Psoas muscle (tissue), 7 donors: ENCODE measurements at regions not wholly inside any gene's neighbourhood (a gene's known extent, or its start where the extent isn't known, plus 50 kb on each side); places are given as distances from the start of the nearest gene placed in this dataset.

Source experiments
- ATAC-seq, 4 donors: fragments of 200-7000 bp; cut with Tn5 transposase; one replicate each; pipeline ENCODE4 v1.9.1; 2020; ENCODE audit warnings: moderate library complexity in 3 of 4, mild to moderate bottlenecking in 2 of 4
- DNase-seq, 2 donors: peaks; one replicate each; pipeline ENCODE4 v3.0.0-alpha.2; 2020
- H3K27ac ChIP-seq: fragments of 200-600 bp; one replicate; pipeline ENCODE4 v1.8.0; 2022
- H3K27me3 ChIP-seq, 3 donors: fragments of 200-600 bp in 1 of 3; one replicate each; pipeline versions ENCODE4 v1.6.1 to v1.8.0; 2013 to 2022; ENCODE audit warnings: low read length in 2 of 3, mild to moderate bottlenecking in 2 of 3, moderate library complexity in 1 of 3; ENCODE audit not compliant: insufficient read depth in 3 of 3
- H3K36me3 ChIP-seq, 2 donors: fragments of 200-600 bp in 1 of 2; one replicate each; pipeline versions ENCODE4 v1.6.1 to v1.8.0; 2013 to 2022; ENCODE audit warnings: low read depth in 1 of 2, mild to moderate bottlenecking in 1 of 2, moderate library complexity in 1 of 2; ENCODE audit not compliant: insufficient read depth in 1 of 2
- H3K4me1 ChIP-seq: fragments of 200-600 bp; one replicate; pipeline ENCODE4 v1.8.0; 2022
- H3K4me3 ChIP-seq: fragments of 200-600 bp; one replicate; pipeline ENCODE4 v1.8.0; 2022; ENCODE audit warnings: mild to moderate bottlenecking
- H3K9me3 ChIP-seq: fragments of 200-600 bp; one replicate; pipeline ENCODE4 v1.8.0; 2022
- WGBS, 3 donors: extraction: QIAGEN DNeasy Blood & Tissue Kit; methylation state at CpG; one replicate each; pipeline versions ENCODE4 v1.1.6 to v1.1.7; 2013; 5-methylcytosine and 5-hydroxymethylcytosine counted together
- intact Hi-C, 2 donors: fragments of 100-400 bp; cut with DNase I; formaldehyde crosslinking; loops; one replicate each; pipeline versions ENCODE4 v1.11.0 to v1.14.2; 2022
- TF ChIP-seq, protein P1 (sequence below): fragments of 200-600 bp; IDR thresholded peaks from one replicate; pipeline ENCODE4 v1.8.0; 2022; ENCODE audit warnings: antibody characterized with exemption
- donor health status: healthy with polysubstance abuse.
- donor health status: DM: no; HTN: no; CAD: no; lungs with moderate emphysema.
- donor health status: Bipolar disorder and iron deficiency.
- donor health status: healthy.
- donor health status: DM: yes; HTN: yes; CAD: no.
- donor health status: DM: no; HTN: no; CAD: no.
- donor health status: DM: yes; HTN: yes; CAD: no.

DNA sequence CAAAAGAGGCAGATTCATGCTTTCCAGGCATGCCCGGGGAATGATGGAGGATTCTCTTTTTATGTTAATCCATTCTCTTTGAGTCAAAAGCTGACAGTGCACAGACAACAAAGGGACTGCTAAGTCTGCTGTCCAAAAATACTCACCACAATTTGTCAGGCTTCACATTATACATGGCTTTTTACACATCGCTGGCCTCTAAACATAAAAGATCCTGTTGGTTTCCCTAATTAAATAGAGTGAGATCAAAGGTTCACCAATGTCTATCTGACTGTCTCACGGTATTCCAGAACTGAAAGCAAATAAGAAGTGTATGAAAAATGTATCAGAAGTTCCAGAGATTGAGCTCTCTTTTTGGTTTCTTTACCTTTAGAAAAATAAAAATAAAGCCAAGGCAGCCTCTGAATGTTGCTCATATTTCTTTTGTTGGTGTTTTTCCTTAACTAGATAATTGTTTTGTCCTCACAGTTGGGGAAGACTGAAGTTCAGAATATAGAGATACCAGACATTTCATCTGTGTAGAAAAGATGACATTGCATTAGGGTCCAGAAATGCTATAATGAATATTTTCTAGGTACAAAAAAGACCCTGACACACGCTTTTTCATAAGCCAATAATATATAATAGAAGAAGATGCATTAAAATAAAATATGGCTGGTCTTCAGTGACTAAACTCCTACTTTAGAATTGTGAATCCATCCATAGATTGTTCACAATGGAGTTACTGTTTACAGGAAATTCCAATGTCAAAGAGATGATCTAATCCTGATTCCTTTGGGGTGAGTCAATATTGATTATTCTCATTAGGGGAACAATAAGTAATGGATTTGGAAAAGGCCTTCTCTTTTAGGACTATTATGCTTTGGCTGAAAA lies 688.2 kb upstream of the CDH6 start:
- intact Hi-C loops: no loop called here
- ATAC-seq (no peak), DNase-seq (no peak)
- no peak overlapping the region for H3K27ac ChIP-seq
- no peaks in the 10 kb centered on the region for H3K27me3 ChIP-seq
- H3K4me3 ChIP-seq: no peak overlapping the region
- TF ChIP-seq, protein P1, sequence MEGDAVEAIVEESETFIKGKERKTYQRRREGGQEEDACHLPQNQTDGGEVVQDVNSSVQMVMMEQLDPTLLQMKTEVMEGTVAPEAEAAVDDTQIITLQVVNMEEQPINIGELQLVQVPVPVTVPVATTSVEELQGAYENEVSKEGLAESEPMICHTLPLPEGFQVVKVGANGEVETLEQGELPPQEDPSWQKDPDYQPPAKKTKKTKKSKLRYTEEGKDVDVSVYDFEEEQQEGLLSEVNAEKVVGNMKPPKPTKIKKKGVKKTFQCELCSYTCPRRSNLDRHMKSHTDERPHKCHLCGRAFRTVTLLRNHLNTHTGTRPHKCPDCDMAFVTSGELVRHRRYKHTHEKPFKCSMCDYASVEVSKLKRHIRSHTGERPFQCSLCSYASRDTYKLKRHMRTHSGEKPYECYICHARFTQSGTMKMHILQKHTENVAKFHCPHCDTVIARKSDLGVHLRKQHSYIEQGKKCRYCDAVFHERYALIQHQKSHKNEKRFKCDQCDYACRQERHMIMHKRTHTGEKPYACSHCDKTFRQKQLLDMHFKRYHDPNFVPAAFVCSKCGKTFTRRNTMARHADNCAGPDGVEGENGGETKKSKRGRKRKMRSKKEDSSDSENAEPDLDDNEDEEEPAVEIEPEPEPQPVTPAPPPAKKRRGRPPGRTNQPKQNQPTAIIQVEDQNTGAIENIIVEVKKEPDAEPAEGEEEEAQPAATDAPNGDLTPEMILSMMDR: no peak
- no peaks in the 10 kb centered on the region for H3K36me3 ChIP-seq
- H3K4me1 ChIP-seq: no peaks in the 10 kb centered on the region
- 64 to 78% (median 69%) methylated on average over 4 of the region's 4 CpGs for WGBS, 3 donors
- no peaks in the 10 kb centered on the region for H3K9me3 ChIP-seq

DNA sequence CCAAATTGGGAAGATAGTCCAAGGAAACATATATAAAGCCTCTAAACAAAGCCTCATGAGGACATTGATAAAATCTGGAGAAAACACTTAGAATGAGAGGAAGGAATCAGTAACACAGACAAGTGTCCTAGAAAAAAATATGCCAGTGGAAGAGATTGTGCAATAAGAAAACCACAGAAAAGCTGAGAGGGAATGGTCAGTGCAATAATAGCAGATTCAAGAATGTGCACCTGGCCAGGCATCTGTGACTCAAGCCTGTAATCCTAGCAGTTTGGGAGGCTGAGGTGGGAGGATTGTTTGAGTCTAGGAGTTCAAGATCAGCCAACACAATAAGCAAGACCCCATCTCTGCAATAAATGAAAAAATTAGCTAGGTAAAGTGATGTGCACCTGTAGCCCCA lies 691.2 kb upstream of the CDH6 start:
- Histone ChIP-seq H3K36me3 (no peaks in the 10 kb centered on the region), H3K4me1 (no peaks in the 10 kb centered on the region), H3K9me3 (no peaks in the 10 kb centered on the region), H3K4me3 (no peak overlapping the region), H3K27me3 (no peaks in the 10 kb centered on the region), H3K27ac (no peak overlapping the region)
- no peak for DNase-seq
- intact Hi-C loops: no loop called here
- TF ChIP-seq, protein P1: no peak
- ATAC-seq: no peak

DNA sequence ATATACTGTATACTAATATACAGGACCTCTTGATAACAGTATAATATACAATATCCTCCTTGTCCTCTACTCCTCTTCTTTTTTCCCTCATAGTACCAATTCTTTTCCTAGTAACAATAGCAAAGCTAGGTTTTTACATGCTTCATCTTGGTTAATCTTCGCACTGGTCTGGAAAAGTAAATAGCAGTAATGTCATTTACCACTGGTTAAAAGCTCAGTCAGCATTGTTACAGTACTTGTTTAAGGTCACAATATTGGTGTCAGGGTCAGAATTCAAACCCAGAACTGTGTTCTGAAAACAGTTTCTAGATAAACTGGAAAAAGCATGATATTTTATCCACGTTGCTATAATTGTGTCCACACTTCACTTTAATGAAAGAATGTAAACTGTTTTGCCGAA lies 692.4 kb upstream of the CDH6 start:
- Histone ChIP-seq H3K27ac (no peak overlapping the region), H3K9me3 (no peaks in the 10 kb centered on the region), H3K4me3 (no peak overlapping the region), H3K4me1 (no peaks in the 10 kb centered on the region), H3K27me3 (no peaks in the 10 kb centered on the region), H3K36me3 (no peaks in the 10 kb centered on the region)
- ATAC-seq: no peak
- intact Hi-C loops: no loop called here
- 61 to 71% (median 65%) methylated on average over 3 of the region's 3 CpGs for WGBS, 3 donors
- TF ChIP-seq, protein P1: no peak
- DNase-seq: no peak

DNA sequence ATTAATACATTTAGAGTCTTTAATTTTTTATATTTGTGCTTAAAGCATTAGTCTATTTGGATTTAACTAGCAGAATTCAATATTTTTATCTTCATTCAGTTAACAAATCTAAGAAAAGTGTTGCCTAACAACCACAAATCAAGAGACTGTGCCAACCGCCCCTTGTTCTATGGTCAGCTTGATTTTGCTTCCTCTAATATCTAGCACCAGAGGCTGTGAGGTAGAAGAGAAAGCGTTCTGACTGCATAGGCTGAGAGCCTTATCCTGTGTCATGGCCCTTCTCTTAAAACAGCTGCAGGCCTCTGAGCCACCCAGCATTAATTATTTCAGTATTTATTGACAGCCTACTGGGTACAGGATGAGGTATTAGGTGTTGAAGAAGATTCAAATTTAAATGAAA lies 693.0 kb upstream of the CDH6 start:
- 78 to 81% (median 80%) methylated on average over 2 of the region's 2 CpGs for WGBS, 3 donors
- no peak for ATAC-seq
- Histone ChIP-seq H3K9me3 (no peaks in the 10 kb centered on the region), H3K36me3 (no peaks in the 10 kb centered on the region), H3K4me3 (no peak overlapping the region), H3K27me3 (no peaks in the 10 kb centered on the region), H3K27ac (no peak overlapping the region), H3K4me1 (no peaks in the 10 kb centered on the region)
- intact Hi-C loops: no loop called here
- DNase-seq: no peak
- TF ChIP-seq, protein P1: no peak

DNA sequence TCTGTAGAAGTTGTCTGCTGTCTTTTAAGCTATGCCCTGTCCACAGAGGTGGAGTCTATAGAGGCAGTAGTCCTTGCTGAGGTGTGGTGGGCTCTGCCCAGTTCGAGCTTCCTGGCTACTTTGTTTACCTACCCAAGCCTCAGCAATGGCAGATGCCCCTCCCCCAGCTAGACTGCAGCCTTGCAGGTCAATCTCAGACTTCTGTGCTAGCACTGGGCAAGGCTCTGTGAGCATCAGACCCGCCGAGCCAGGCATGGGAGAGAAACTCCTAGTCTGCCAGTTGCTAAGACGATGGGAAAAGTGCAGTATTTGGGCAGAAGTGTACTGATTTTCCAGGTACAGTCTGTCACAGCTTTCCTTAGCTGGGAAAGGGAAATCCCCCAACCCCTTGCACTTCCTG lies 694.1 kb upstream of the CDH6 start:
- no peaks in the 10 kb centered on the region for H3K36me3 ChIP-seq
- WGBS, 3 donors: 48 to 65% (median 59%) methylated on average over 4 of the region's 4 CpGs
- no peak overlapping the region for H3K27ac ChIP-seq
- H3K4me1 ChIP-seq: no peaks in the 10 kb centered on the region
- TF ChIP-seq, protein P1: no peak
- no peak overlapping the region for H3K4me3 ChIP-seq
- no peaks in the 10 kb centered on the region for H3K9me3 ChIP-seq
- H3K27me3 ChIP-seq: no peaks in the 10 kb centered on the region
- no peak for DNase-seq
- ATAC-seq: no peak
- intact Hi-C loops: no loop called here
